B cell (primary cell): ENCODE measurements at regions not wholly inside any gene's neighbourhood (a gene's known extent, or its start where the extent isn't known, plus 50 kb on each side); places are given as distances from the start of the nearest gene placed in this dataset.

Experiments used
- ATAC-seq: fragments of 200-7000 bp; cut with Tn5 transposase; one replicate; pipeline ENCODE4 v1.10.0; 2021; ENCODE audit warnings: low read depth, mild to moderate bottlenecking, moderate number of reproducible peaks, moderate library complexity
- CTCF ChIA-PET: fragments of 350-600 bp; sonication (Branson Sonifier 250); formaldehyde crosslinking; loops from one replicate; lab custom pipeline; 2021; ENCODE audit warnings: antibody characterized with exemption, inconsistent platforms; lab: Charles Lee
- POLR2A ChIA-PET: fragments of 350-600 bp; sonication (Branson Sonifier 250); formaldehyde crosslinking; loops from one replicate; lab custom pipeline; 2021; ENCODE audit warnings: antibody characterized with exemption; lab: Charles Lee
- DNase-seq: peaks from one replicate; pipeline ENCODE4 v3.0.0; 2013
- H2AFZ ChIP-seq: 2 replicates; pipeline ENCODE4 v1.6.1; 2012; ENCODE audit warnings: mild to moderate bottlenecking, low read depth, low read length; ENCODE audit not compliant: insufficient read depth, poor library complexity, severe bottlenecking
- H3K27ac ChIP-seq, 2 donors: 1 replicate in 1 of 2; 2 replicates in 1 of 2; pipeline ENCODE4 v1.5.1; 2012 to 2013; ENCODE audit warnings: low read length in 2 of 2, mild to moderate bottlenecking in 2 of 2, moderate library complexity in 1 of 2
- H3K27me3 ChIP-seq, 4 experiments: fragments of 200-600 bp in 1 of 4; sonication (generic) in 1 of 4; replicated peaks in 1 of 4; 1 replicate in 2 of 4; 2 replicates in 2 of 4; pipeline versions ENCODE4 v1.6.1 to v1.7.0; 2013 to 2016; ENCODE audit warnings: low read length in 3 of 4, mild to moderate bottlenecking in 2 of 4, mixed read lengths in 1 of 4, moderate library complexity in 1 of 4; ENCODE audit not compliant: insufficient read depth in 4 of 4, control insufficient read depth in 3 of 4; ENCODE audit errors: control extremely low read depth in 1 of 4
- H3K36me3 ChIP-seq, 2 experiments: replicated peaks in 1 of 2; 1 replicate in 1 of 2; 2 replicates in 1 of 2; pipeline versions ENCODE4 v1.6.1 to v1.7.1; 2013; ENCODE audit warnings: low read length in 1 of 2; ENCODE audit not compliant: insufficient read depth in 2 of 2, control insufficient read depth in 1 of 2; ENCODE audit errors: control extremely low read depth in 1 of 2, extremely low read depth in 1 of 2
- H3K4me1 ChIP-seq, 2 donors: fragments of 200-600 bp in 1 of 2; sonication (generic) in 1 of 2; 1 replicate in 1 of 2; 2 replicates in 1 of 2; pipeline versions ENCODE4 v1.5.1 to v1.6.1; 2013 to 2017; ENCODE audit warnings: low read length in 2 of 2; ENCODE audit not compliant: control insufficient read depth in 2 of 2, insufficient read depth in 2 of 2
- H3K4me2 ChIP-seq: replicated peaks from 2 replicates; pipeline ENCODE3; 2012; ENCODE audit warnings: mild to moderate bottlenecking, low read depth, low read length; ENCODE audit not compliant: poor library complexity, severe bottlenecking
- H3K4me3 ChIP-seq, 5 experiments: fragments of 200-600 bp in 1 of 5; sonication (generic) in 1 of 5; 1 replicate in 3 of 5; 2 replicates in 2 of 5; pipeline versions ENCODE4 v1.5.1 to v1.7.0; 2011 to 2016; ENCODE audit warnings: low read length in 4 of 5, mild to moderate bottlenecking in 4 of 5, low read depth in 2 of 5, control low read depth in 1 of 5, moderate library complexity in 1 of 5; ENCODE audit not compliant: insufficient read depth in 1 of 5; ENCODE audit errors: control extremely low read depth in 1 of 5, extremely low read depth in 1 of 5
- H3K79me2 ChIP-seq: fragments of 200-600 bp; sonication (generic); one replicate; pipeline ENCODE4 v1.6.0; 2016; ENCODE audit warnings: low read length; ENCODE audit not compliant: control insufficient read depth, insufficient read depth
- H3K9ac ChIP-seq: fragments of 200-600 bp; sonication (generic); 2 replicates; pipeline ENCODE4 v1.6.1; 2017; ENCODE audit warnings: mild to moderate bottlenecking, low read length, moderate library complexity
- H3K9me3 ChIP-seq, 3 donors: one replicate each; pipeline versions ENCODE4 v1.6.1 to v1.7.1; 2013; ENCODE audit warnings: low read length in 2 of 3; ENCODE audit not compliant: control insufficient read depth in 2 of 3, insufficient read depth in 1 of 3; ENCODE audit errors: control extremely low read depth in 1 of 3
- H4K20me1 ChIP-seq: 2 replicates; pipeline ENCODE4 v1.6.0; 2012; ENCODE audit warnings: mild to moderate bottlenecking, low read length; ENCODE audit not compliant: insufficient read depth, control insufficient read depth, poor library complexity, severe bottlenecking
- H3K27ac Mint-ChIP-seq: one replicate; pipeline ENCODE4 v1.8.0; 2021; ENCODE audit warnings: mixed read lengths
- H3K27me3 Mint-ChIP-seq: one replicate; pipeline ENCODE4 v1.8.0; 2021; ENCODE audit warnings: mixed read lengths
- H3K4me1 Mint-ChIP-seq: one replicate; pipeline ENCODE4 v1.8.0; 2021; ENCODE audit warnings: mixed read lengths
- H3K4me3 Mint-ChIP-seq: one replicate; pipeline ENCODE4 v1.8.0; 2021; ENCODE audit warnings: mixed read lengths
- H3K9me3 Mint-ChIP-seq: one replicate; pipeline ENCODE4 v1.8.0; 2022; ENCODE audit warnings: mixed read lengths; ENCODE audit not compliant: insufficient read depth
- EZH2 ChIP-seq: IDR thresholded peaks from 2 replicates; pipeline ENCODE4 v1.6.1; 2012; ENCODE audit warnings: borderline replicate concordance, low read depth, mild to moderate bottlenecking, moderate library complexity, low read length; ENCODE audit not compliant: insufficient read depth, poor library complexity, severe bottlenecking
- WGBS: methylation state at CpG from one replicate; pipeline ENCODE4 v1.1.5; 2013; ENCODE audit warnings: missing lambda C conversion rate; ENCODE audit not compliant: insufficient coverage; 5-methylcytosine and 5-hydroxymethylcytosine counted together
- intact Hi-C: fragments of 100-400 bp; cut with micrococcal nuclease; formaldehyde crosslinking; loops from one replicate; pipeline ENCODE4 v1.10.0; 2022
- TF ChIP-seq, protein P1 (sequence below): fragments of 200-600 bp; IDR thresholded peaks from one replicate; pipeline ENCODE4 v1.8.0; 2022; ENCODE audit warnings: antibody characterized with exemption, mild to moderate bottlenecking

DNA sequence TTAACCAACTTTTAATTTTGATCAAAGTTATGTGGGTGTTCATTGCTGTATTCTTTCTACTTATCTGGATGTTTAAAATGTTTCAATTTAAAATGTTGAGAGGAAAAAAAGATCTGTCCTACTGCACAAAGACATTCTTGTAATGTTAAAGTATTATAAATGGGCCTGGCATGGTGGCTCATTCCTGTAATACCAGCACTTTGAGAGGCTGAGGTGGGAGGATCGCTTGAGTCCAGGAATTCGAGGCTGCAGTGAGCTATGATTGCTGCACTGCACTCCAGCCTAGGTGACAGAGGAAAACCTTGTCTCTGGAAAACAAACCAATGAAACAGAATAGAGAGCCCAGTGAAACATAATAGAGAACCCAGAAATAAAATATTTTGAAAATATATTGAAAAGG, 65.5 kb upstream of the LRRC8B start:
- Histone ChIP-seq H3K4me3 (no peak overlapping the region), H3K9me3 (no peaks in the 10 kb centered on the region), H3K36me3 (no peaks in the 10 kb centered on the region), H3K79me2 (no peaks in the 10 kb centered on the region), H4K20me1 (no peaks in the 10 kb centered on the region), H3K27me3 (peaks cover 0 to 27% (median 18%) of the 10 kb centered on the region in 4 experiments), H3K4me1 (peaks cover 0 to 2% of the 10 kb centered on the region in 2 donors), H2AFZ (no peak overlapping the region), H3K4me2 (no peak overlapping the region), H3K27ac (no peak overlapping the region), H3K9ac (no peak overlapping the region)
- ATAC-seq (no peak), DNase-seq (no peak)
- Mint-ChIP-seq H3K4me1 (peaks cover 3% of the 10 kb centered on the region), H3K4me3 (no peak overlapping the region), H3K27me3 (peaks cover 43% of the 10 kb centered on the region), H3K9me3 (no peaks in the 10 kb centered on the region), H3K27ac (no peak overlapping the region)
- no CpG with 5 or more reads among the region's 2 CpGs for WGBS
- CTCF ChIA-PET, result interaction anchor here (6.9 kb wide), 1 partner anchor 459 kb away, joined by 62 read pairs; no protein-coding TSS in a partner anchor
- intact Hi-C loops, result no loop called here
- POLR2A ChIA-PET, result no interaction called here
- TF ChIP-seq, protein P1, sequence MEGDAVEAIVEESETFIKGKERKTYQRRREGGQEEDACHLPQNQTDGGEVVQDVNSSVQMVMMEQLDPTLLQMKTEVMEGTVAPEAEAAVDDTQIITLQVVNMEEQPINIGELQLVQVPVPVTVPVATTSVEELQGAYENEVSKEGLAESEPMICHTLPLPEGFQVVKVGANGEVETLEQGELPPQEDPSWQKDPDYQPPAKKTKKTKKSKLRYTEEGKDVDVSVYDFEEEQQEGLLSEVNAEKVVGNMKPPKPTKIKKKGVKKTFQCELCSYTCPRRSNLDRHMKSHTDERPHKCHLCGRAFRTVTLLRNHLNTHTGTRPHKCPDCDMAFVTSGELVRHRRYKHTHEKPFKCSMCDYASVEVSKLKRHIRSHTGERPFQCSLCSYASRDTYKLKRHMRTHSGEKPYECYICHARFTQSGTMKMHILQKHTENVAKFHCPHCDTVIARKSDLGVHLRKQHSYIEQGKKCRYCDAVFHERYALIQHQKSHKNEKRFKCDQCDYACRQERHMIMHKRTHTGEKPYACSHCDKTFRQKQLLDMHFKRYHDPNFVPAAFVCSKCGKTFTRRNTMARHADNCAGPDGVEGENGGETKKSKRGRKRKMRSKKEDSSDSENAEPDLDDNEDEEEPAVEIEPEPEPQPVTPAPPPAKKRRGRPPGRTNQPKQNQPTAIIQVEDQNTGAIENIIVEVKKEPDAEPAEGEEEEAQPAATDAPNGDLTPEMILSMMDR, result no peak
- no peak for TF ChIP-seq EZH2

DNA sequence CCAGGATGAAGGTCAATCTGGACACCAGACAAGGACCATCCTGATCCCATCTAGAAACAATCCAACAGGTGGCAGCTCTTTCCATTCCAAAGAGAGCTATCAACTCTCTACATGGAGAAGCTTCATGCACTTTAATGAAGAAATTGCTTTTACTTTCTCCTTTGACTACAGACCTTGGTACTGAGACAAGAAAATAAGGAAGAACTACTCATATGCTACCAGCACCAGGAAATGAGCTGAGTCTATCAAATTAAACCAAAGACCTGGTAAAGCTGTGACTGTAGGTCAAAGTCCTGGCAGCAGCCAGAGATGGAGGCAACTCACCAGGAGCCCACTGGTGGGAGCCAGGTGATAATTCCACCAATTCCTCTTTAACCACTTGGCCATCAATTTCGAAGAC, 64.3 kb upstream of the LRRC8B start:
- no peak overlapping the region for H3K27ac ChIP-seq
- H3K9me3 ChIP-seq, result no peaks in the 10 kb centered on the region
- POLR2A ChIA-PET, result no interaction called here
- ATAC-seq, result no peak
- TF ChIP-seq EZH2, result no peak
- TF ChIP-seq, protein P1, result no peak
- peaks cover 0 to 5% of the 10 kb centered on the region in 2 donors for H3K4me1 ChIP-seq
- H3K36me3 ChIP-seq, result no peaks in the 10 kb centered on the region
- no peak overlapping the region for H3K27ac Mint-ChIP-seq
- no peak for DNase-seq
- no peak overlapping the region for H2AFZ ChIP-seq
- peaks cover 52% of the 10 kb centered on the region for H3K27me3 Mint-ChIP-seq
- no peaks in the 10 kb centered on the region for H3K79me2 ChIP-seq
- no peak overlapping the region for H3K9ac ChIP-seq
- CTCF ChIA-PET, result interaction anchor here (1.0 kb wide), 1 partner anchor 462 kb away, joined by 3 read pairs; no protein-coding TSS in a partner anchor
- no peak overlapping the region for H3K4me3 ChIP-seq
- no peaks in the 10 kb centered on the region for H4K20me1 ChIP-seq
- H3K4me1 Mint-ChIP-seq, result peaks cover 4% of the 10 kb centered on the region
- no peaks in the 10 kb centered on the region for H3K9me3 Mint-ChIP-seq
- no CpG with 5 or more reads among the region's 1 CpG for WGBS
- intact Hi-C loops, result no loop called here
- H3K27me3 ChIP-seq, result peaks cover 0 to 36% (median 23%) of the 10 kb centered on the region in 4 experiments
- no peak overlapping the region for H3K4me2 ChIP-seq
- H3K4me3 Mint-ChIP-seq, result no peak overlapping the region
